Astrocyte of the hippocampus (primary cell): ENCODE measurements at regions not wholly inside any gene's neighbourhood (a gene's known extent, or its start where the extent isn't known, plus 50 kb on each side); places are given as distances from the start of the nearest gene placed in this dataset.
A peak's percentile ranks its signal among the peaks of the same experiment; 100 is the strongest.

ENCODE experiments used
- DNase-seq: peaks from one replicate; pipeline ENCODE4 v3.0.0; 2011; ENCODE audit warnings: low read depth, low spot score

- no peak for DNase-seq
These were observed 429.0 kb upstream of the NWD2 start for GRCh38 chr4:36815536-36815935.

GRCh38 chr4:36823199-36823967 lies 421.2 kb upstream of the NWD2 start:
- DNase-seq, result no peak

GRCh38 chr4:36824682-36825081 lies 419.9 kb upstream of the NWD2 start:
- DNase-seq, result no peak

GRCh38 chr4:36835246-36835645 lies 409.3 kb upstream of the NWD2 start:
- no peak for DNase-seq

GRCh38 chr4:36841583-36842326 lies 402.8 kb upstream of the NWD2 start:
- peak; percentile 42 for DNase-seq

- no peak for DNase-seq
These were observed 400.1 kb upstream of the NWD2 start for GRCh38 chr4:36844448-36844847.

GRCh38 chr4:36852856-36853255 lies 391.7 kb upstream of the NWD2 start:
- no peak for DNase-seq

GRCh38 chr4:36854554-36854953 lies 390.0 kb upstream of the NWD2 start:
- no peak for DNase-seq

- DNase-seq, result no peak
These were observed 380.9 kb upstream of the NWD2 start for GRCh38 chr4:36863601-36864000.

- no peak for DNase-seq
These were observed 374.4 kb upstream of the NWD2 start for GRCh38 chr4:36870121-36870520.

GRCh38 chr4:36872679-36873078 lies 371.9 kb upstream of the NWD2 start:
- DNase-seq, result no peak

GRCh38 chr4:36884151-36884550 lies 360.4 kb upstream of the NWD2 start:
- DNase-seq, result no peak

- no peak for DNase-seq
These were observed 352.6 kb upstream of the NWD2 start for GRCh38 chr4:36891971-36892370.

- DNase-seq, result no peak
These were observed 344.0 kb upstream of the NWD2 start for GRCh38 chr4:36900446-36900987.

GRCh38 chr4:36904823-36905222 lies 339.7 kb upstream of the NWD2 start:
- no peak for DNase-seq

- no peak for DNase-seq
These were observed 330.4 kb upstream of the NWD2 start for GRCh38 chr4:36914106-36914505.

- no peak for DNase-seq
These were observed 328.8 kb upstream of the NWD2 start for GRCh38 chr4:36915717-36916116.

- DNase-seq, result no peak
These were observed 327.1 kb upstream of the NWD2 start for GRCh38 chr4:36917413-36917812.

- no peak for DNase-seq
These were observed 324.8 kb upstream of the NWD2 start for GRCh38 chr4:36919721-36920120.

GRCh38 chr4:36921476-36922216 lies 322.9 kb upstream of the NWD2 start:
- DNase-seq, result no peak

GRCh38 chr4:36930562-36931111 lies 313.9 kb upstream of the NWD2 start:
- DNase-seq, result no peak

GRCh38 chr4:36944232-36944631 lies 300.3 kb upstream of the NWD2 start:
- no peak for DNase-seq
